Midbrain (tissue), 1 donor: ENCODE measurements at regions not wholly inside any gene's neighbourhood (a gene's known extent, or its start where the extent isn't known, plus 50 kb on each side); places are given as distances from the start of the nearest gene placed in this dataset.
A peak's percentile ranks its signal among the peaks of the same experiment; 100 is the strongest.
"Not testable (repeated sequence)": the region's sequence is repeated elsewhere in the genome, so short reads cannot be mapped to it uniquely, and the experiment has no call there.

ENCODE experiments used
- DNase-seq: peaks from one replicate; lab custom pipeline; 2025; lab: John Stamatoyannopoulos, UW

- no peak for DNase-seq
These were observed 472.9 kb upstream of the FSIP2 start for GRCh38 chr2:185265747-185266146.

DNA sequence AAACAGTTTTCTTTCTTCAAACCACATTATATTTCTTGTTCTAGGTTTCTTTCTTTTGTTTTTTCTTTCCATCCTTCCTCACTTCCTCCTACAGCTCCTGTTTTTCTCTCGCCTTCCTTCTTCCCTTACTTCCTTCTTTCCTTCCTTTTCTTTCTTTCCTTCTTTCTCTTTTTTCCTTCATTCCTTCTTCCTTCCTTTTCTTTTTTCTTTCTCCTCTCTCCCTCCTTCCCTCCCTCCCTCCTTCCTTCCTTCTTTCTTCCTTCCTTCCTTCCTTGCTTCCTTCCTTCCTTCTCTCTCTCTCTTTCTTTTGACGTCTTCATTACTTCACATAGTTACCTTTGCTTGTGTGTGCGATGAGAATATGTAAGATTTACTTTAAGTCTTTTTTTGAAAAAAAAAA is 470.0 kb upstream of the FSIP2 start:
- DNase-seq, result no peak

DNA sequence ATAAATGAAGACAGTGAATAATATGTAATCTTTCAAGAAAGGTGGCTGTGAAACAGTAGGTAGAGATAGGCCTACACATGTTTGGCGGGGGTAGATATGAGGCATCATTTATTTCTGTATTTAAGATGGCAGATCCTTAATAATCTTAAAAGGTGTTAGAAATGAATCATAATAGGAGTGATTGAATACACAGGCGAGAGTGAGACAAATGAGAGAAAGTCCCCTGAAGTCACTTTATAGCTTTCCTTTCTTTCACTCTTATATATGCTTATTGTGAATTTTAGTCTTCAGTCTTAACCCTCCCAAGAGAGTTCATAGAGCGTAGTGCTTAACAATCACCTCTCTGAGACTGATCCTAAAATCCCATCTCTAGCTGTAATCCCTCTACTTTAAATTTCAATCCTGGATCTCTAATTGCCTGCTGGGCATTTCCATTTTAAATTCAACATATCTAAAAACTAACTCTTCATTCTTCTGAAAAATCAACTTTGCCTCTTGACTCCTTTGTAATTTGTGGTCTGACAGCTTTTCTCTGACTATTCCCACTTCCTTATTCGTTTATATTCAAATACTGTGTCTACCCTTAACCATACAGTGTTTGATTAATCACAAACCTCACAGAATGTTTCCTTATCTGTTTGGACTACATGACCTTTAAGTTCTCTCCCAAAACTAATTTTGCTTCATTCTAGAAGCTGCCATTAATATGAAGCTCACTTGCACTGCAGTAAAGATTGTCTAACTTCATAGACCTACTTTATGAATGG is 463.7 kb upstream of the FSIP2 start:
- DNase-seq, result no peak

DNA sequence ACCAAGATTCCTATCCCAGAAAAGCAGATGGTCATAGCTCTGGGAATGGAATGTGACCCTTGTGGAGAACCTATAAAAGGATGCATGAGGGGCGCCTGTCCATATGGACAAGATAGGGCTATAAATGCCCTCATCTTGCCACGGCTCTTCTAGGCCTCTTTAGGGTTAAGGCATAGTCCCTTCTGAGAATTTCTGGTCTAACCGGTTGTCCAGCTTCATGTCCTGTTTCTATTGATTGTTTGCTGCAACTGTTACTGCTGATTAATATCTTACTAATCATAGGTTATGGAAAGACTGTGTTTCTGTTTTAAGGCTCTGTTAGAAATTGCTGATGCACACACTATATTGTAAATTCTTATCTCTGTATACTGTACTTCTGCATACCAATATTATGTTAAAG is 462.6 kb upstream of the FSIP2 start:
- DNase-seq, result not testable (repeated sequence)

GRCh38 chr2:185278761-185279160 is 459.8 kb upstream of the FSIP2 start:
- DNase-seq, result no peak

GRCh38 chr2:185279999-185280398 is 458.6 kb upstream of the FSIP2 start:
- no peak for DNase-seq

DNA sequence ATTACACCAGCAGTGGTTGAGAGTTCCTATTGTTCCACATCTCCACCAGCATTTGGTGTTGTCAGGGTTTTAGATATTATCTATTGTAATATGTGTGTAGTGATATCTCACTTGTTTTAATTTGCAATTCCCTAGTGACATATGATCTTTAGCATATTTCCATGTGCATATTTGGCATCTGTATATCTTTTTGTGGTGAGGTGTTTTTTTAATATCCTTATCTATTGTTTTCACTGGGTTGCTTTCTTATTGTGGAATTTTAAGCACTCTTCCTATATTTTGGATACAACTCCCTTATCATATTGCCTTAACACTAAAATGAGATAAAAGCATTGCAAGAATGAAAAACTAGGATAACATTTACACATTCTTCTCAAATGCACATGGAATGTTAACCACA is 453.9 kb upstream of the FSIP2 start:
- no peak for DNase-seq

DNA sequence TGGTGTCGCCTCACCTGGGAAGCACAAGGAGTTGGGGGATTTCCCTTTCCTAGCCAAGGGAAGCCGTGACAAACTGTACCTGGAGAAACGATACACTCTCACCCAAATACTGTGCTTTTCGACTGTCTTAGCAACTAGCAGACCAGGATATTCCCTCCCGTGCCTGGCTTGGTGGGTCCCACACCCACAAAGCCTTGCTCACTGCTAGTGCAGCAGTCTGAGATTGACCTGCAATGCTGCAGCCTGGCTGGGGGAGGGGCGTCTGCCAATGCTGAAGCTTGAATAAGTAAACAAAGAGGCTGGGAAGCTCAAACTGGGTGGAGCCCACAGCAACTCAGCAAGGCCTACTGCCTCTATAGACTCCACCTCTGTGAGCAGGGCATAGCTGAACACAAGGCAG is 448.6 kb upstream of the FSIP2 start:
- DNase-seq, result not testable (repeated sequence)

- peak; percentile 16 for DNase-seq
These were observed 447.5 kb upstream of the FSIP2 start for GRCh38 chr2:185291035-185291647.

GRCh38 chr2:185299867-185300266 is 438.7 kb upstream of the FSIP2 start:
- DNase-seq, result no peak

DNA sequence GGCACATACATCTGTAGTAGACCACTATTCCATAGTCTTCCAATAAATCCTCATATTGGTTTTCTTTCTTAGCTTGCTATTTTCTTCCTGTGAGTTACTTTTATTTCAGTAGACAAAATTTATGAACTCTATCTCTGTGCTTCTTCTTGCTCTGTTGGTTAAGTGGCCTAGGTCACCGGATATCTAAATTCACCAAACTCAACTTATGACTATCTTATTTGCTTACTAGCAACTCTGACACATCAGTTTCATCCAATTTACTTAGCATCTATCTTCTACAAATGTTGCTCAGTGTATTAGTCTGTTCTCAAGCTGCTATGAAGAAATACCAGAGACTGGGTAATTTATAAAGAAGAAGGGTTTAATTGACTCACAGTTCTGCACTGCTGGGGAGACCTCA is 432.5 kb upstream of the FSIP2 start:
- DNase-seq, result no peak

- DNase-seq, result no peak
These were observed 422.2 kb upstream of the FSIP2 start for GRCh38 chr2:185316383-185316782.

GRCh38 chr2:185318271-185318724 is 420.3 kb upstream of the FSIP2 start:
- DNase-seq, result no peak

- no peak for DNase-seq
These were observed 402.7 kb upstream of the FSIP2 start for GRCh38 chr2:185335879-185336278.

GRCh38 chr2:185337033-185337432 is 401.6 kb upstream of the FSIP2 start:
- no peak for DNase-seq

GRCh38 chr2:185338104-185338503 is 400.5 kb upstream of the FSIP2 start:
- DNase-seq, result no peak

DNA sequence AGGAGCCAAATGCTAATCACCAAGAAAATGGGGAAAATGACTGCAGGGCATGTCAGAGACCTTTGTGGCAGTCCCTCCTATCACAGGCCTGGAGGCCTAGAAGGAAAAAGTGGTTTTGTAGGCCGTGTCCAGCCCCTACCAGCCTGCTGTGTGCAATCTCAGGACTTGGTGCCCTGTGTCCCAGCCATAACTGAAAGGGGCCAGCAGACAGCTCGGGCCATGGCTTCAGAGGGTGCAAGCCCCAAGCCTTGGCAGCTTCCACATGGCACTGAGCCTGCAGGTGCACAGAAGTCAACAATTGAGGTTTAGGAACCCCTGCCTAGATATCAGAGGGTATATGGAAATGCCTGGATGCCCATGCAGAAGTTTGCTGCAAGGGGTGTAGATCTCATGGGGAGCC is 391.2 kb upstream of the FSIP2 start:
- DNase-seq, result no peak

DNA sequence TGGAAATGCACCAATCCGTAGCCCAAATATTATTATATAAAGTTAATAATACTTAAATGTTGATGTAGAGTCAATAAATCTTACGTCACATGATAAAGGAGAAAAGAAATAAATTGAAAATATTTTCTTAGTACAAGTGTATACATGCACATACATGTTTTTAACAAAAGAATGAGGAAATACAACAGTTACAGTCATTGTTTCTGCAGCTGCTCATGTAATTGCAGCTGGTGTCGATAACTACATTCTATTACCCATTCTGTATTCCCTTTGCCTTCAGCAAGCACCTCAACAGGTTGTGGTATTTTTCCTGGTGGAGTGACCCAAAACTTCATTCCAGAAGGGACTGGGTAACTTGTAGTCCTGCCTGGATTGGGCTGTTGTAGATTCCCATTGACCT is 377.8 kb upstream of the FSIP2 start:
- DNase-seq, result no peak

DNA sequence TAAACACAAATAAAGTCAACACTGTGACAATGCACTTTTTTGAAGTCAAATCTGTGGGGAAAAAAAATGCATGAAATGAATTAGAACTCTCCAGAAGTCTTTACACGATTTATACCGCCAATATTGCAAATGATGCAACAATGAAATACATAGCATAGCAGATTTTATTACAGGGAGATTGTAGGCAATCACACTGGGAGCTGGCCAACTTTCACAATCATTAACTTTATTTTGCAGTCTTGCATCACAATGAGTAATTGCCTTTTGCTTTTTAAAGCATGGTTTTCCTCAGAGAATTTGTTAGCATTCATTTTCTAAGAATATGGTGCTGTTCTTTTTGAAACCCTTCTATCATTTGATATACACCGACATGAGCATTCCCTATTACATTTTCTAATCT is 366.4 kb upstream of the FSIP2 start:
- no peak for DNase-seq

DNA sequence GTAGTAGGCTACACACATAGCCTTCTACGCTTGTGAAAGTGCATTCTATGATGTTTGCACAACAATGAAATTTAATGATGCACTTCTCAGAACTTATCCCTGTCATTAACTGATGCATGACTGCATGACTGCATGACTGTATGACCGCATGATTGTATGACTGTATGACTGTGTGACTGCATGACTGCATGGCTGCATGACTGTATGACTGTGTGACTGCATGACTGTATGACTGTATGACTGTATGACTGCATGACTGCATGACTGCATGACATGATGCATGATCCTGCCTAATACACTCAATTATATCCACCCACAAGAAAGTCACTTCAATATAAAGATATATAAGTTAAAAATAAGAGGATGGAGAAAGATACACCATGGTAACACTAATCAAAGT is 365.4 kb upstream of the FSIP2 start:
- DNase-seq, result no peak

- no peak for DNase-seq
These were observed 363.7 kb upstream of the FSIP2 start for GRCh38 chr2:185374878-185375277.

DNA sequence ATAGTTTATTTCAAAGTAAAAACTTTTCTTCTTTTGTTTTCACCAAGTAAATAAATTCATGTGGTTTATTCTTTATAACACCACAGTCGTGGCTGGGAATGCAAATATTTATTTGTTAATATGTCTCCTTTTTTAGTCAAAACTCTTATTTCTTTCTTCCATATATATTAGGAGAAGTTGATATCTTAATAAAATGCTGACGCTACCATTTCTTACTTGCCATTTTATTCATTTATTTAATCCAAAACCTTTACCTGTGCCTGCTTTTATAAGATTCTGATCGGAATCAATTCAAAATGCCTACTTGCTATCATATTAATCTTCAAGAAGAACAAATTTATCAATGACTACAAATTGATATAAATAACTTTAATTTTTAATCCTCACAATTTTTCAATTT is 362.9 kb upstream of the FSIP2 start:
- no peak for DNase-seq

DNA sequence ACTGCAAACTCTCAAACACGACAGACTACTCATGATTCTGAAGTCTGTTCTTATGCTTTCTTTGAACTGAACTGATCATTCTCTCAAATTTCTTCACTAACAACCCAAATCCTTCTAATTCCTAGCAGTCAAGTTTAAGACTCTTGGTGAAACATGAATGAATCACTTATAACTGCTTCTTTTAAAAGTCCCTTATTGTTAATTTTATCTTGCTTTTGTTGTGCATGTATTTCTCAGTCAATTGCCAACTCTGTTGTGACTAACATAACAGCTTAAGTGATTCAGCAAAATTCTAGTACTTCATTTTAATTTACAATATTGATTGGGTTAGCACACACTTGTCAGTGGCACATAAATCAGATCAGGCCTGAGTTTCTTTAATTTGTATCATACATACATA is 357.0 kb upstream of the FSIP2 start:
- DNase-seq, result no peak
